GM10266 (cell line): ENCODE measurements at regions not wholly inside any gene's neighbourhood (a gene's known extent, or its start where the extent isn't known, plus 50 kb on each side); places are given as distances from the start of the nearest gene placed in this dataset.

Experiments used
- DNase-seq: peaks from one replicate; pipeline ENCODE4 v3.0.0; 2012; ENCODE audit errors: extremely low spot score
- CTCF ChIP-seq: IDR thresholded peaks from 2 replicates; pipeline ENCODE4 v1.5.1; 2012; ENCODE audit warnings: mild to moderate bottlenecking, low read depth; ENCODE audit not compliant: control insufficient read depth, insufficient read depth; ENCODE audit errors: missing control alignments

GRCh38 chr4:119684463-119684862 is 55.9 kb upstream of the PDE5A start:
- no peak for DNase-seq
- TF ChIP-seq CTCF: no peak

GRCh38 chr4:119683518-119683917 is 54.9 kb upstream of the PDE5A start:
- no peak for TF ChIP-seq CTCF
- no peak for DNase-seq

DNA sequence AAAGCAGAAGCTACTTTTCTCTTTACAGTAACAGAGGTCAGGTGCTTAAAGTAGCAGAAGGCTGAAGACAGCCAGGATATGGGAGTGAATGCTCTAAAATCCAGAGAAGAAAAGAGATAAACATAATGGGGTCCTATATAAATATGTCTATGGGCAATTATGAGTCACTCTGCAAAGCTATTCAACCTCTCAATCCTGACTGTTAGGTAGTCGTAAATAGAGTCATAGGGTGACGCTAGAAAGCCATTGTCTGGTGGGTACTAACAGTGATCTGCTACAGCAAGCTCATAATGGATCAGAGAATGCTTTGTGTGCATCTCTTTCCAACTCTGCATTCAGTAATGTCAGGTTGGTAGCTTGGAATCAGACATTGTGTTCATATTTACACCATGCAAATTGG is 53.5 kb upstream of the PDE5A start:
- no peak for TF ChIP-seq CTCF
- DNase-seq: no peak

- no peak for DNase-seq
- TF ChIP-seq CTCF: no peak
These were observed 50.6 kb upstream of the PDE5A start for GRCh38 chr4:119679251-119679650.

DNA sequence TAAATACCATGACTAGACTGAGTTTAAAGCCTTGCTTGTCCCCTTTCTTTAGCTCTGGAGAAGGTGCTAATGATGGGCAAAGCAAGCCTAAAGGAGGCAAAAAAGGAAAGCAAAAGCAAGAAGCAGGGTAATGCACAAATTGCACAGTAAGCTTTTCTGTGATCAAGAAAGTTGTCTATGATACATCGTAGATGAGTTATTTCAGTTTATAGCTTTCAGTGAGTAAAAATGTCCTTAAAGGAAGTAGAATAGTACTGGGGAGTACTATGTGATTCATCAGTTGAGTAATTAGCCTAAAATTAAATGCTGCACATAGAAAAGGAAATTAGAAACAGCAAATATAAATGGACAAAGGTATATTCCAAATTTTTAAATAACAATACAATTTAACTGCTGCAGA is 50.2 kb upstream of the PDE5A start:
- DNase-seq: no peak
- TF ChIP-seq CTCF: no peak
